MCF 10A (cell line): ENCODE measurements at regions not wholly inside any gene's neighbourhood (a gene's known extent, or its start where the extent isn't known, plus 50 kb on each side); places are given as distances from the start of the nearest gene placed in this dataset.

ENCODE experiments used
- BruUV-seq: library from RNA; stranded (reverse); fragments of 400-500 nt; replicated peaks from 2 replicates; lab custom pipeline; 2021; lab: Mats Ljungman, UMichigan
- CTCF ChIA-PET: fragments of 300-600 bp; sonication (Branson Sonifier 250); formaldehyde crosslinking; extraction: SDS; loops from one replicate; lab custom pipeline; 2021; ENCODE audit warnings: antibody characterized with exemption, inconsistent platforms; lab: Yijun Ruan, JAX
- POLR2A ChIA-PET: fragments of 300-600, 350-650 bp; sonication (Branson Sonifier 250); formaldehyde crosslinking; extraction: SDS; loops from one replicate; lab custom pipeline; 2020; ENCODE audit warnings: antibody characterized with exemption, inconsistent platforms; lab: Yijun Ruan, JAX
- DNase-seq: peaks from one replicate; pipeline ENCODE4 v3.0.0-alpha.2; 2018; ENCODE audit not compliant: unreplicated experiment
- H3K27ac Mint-ChIP-seq: one replicate; pipeline ENCODE4 v1.8.0; 2022; ENCODE audit warnings: mild to moderate bottlenecking, low read depth, mixed read lengths; ENCODE audit not compliant: unreplicated experiment
- H3K27me3 Mint-ChIP-seq: one replicate; pipeline ENCODE4 v1.8.0; 2022; ENCODE audit warnings: mixed read lengths; ENCODE audit not compliant: insufficient read depth, unreplicated experiment
- H3K36me3 Mint-ChIP-seq: one replicate; pipeline ENCODE4 v1.8.0; 2022; ENCODE audit warnings: mild to moderate bottlenecking, moderate library complexity, mixed read lengths; ENCODE audit not compliant: insufficient read depth, unreplicated experiment
- H3K4me1 Mint-ChIP-seq: one replicate; pipeline ENCODE4 v1.8.0; 2022; ENCODE audit warnings: mixed read lengths; ENCODE audit not compliant: insufficient read depth, unreplicated experiment
- H3K4me3 Mint-ChIP-seq: one replicate; pipeline ENCODE4 v1.8.0; 2022; ENCODE audit warnings: mild to moderate bottlenecking, moderate library complexity, mixed read lengths; ENCODE audit not compliant: unreplicated experiment
- H3K9me3 Mint-ChIP-seq: one replicate; pipeline ENCODE4 v1.8.0; 2022; ENCODE audit warnings: mixed read lengths; ENCODE audit not compliant: unreplicated experiment
- intact Hi-C: fragments of 100-400 bp; cut with micrococcal nuclease; formaldehyde crosslinking; loops from 2 replicates; pipeline ENCODE4 v1.14.1; 2022
- TF ChIP-seq, protein P1 (sequence below): fragments of 200-600 bp; IDR thresholded peaks from one replicate; pipeline ENCODE4 v1.8.0; 2022; ENCODE audit warnings: antibody characterized with exemption, mild to moderate bottlenecking; ENCODE audit not compliant: unreplicated experiment

DNA sequence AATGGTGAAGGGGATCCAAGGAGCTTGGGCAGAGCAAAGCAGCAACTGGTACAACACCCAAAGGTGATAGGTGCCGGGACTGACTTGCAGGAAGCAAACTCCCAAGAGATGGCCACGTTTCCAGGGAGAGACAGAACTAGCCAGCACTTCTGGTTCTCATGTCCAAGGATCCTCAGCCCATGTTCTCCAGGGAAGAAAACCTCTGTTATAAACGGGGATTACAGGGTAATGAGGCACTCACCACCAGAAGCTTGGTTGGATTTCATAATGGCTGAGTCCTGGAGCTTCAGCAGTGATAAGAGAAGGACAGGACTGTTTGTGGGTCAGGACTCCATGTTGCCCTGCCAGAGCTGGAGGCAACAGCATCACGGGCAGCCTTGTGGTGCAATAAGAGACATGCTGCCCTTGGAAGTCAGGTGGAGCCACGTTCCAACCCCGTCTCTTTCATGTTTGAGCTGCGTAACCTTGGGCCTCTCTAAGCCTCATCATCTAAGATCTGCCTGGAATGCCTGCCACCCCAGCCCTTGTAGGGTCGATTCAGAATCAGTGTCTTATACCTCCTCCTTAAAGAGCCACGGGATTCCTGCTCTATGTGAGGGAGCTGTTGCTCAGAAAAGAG is 181.0 kb downstream of the ABHD5 start:
- H3K4me3 Mint-ChIP-seq, result no peak overlapping the region
- H3K36me3 Mint-ChIP-seq, result no peaks in the 10 kb centered on the region
- intact Hi-C loops, result loop anchor here (5.0 to 10.0 kb wide), 3 partner anchors 104 to 886 kb away; no protein-coding TSS in a partner anchor
- TF ChIP-seq, protein P1, sequence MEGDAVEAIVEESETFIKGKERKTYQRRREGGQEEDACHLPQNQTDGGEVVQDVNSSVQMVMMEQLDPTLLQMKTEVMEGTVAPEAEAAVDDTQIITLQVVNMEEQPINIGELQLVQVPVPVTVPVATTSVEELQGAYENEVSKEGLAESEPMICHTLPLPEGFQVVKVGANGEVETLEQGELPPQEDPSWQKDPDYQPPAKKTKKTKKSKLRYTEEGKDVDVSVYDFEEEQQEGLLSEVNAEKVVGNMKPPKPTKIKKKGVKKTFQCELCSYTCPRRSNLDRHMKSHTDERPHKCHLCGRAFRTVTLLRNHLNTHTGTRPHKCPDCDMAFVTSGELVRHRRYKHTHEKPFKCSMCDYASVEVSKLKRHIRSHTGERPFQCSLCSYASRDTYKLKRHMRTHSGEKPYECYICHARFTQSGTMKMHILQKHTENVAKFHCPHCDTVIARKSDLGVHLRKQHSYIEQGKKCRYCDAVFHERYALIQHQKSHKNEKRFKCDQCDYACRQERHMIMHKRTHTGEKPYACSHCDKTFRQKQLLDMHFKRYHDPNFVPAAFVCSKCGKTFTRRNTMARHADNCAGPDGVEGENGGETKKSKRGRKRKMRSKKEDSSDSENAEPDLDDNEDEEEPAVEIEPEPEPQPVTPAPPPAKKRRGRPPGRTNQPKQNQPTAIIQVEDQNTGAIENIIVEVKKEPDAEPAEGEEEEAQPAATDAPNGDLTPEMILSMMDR, result no peak
- ChIA-PET CTCF (interaction anchor here (0.5 to 1.0 kb wide), 2 partner anchors 82 to 305 kb away, joined by 3 read pairs; no protein-coding TSS in a partner anchor), POLR2A (interaction anchor here (2.2 kb wide), 1 partner anchor 13 kb away, joined by 7 read pairs; no protein-coding TSS in a partner anchor)
- no TSS peak for BruUV-seq
- H3K9me3 Mint-ChIP-seq, result no peaks in the 10 kb centered on the region
- peak overlapping the region; percentile 40 for H3K27ac Mint-ChIP-seq
- peaks cover 66% of the 10 kb centered on the region for H3K4me1 Mint-ChIP-seq
- peak; percentile 37 for DNase-seq
- no peaks in the 10 kb centered on the region for H3K27me3 Mint-ChIP-seq

DNA sequence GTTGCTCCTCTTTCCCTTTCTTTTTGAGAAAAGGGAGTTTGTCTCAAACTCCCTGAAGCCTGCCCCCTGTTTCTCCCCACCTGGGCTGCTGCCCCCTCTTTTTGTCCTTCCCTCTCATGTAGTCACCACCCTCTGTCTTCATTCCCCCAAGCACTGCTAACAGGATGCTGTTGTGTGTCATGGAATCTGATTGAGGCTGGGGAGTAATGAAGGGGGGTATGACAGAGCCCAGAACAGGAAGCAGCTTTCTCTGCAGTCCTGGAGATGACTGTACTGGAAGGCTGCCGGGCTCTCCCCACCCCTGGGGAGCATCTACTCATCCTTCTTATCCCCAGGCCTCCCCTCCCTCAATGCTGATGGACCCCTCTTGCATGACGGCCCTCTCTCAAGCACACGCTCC is 181.6 kb downstream of the ABHD5 start:
- TF ChIP-seq, protein P1, result no peak
- intact Hi-C loops, result loop anchor here (5.0 to 10.0 kb wide), 3 partner anchors 105 to 885 kb away; no protein-coding TSS in a partner anchor
- Mint-ChIP-seq H3K9me3 (no peaks in the 10 kb centered on the region), H3K36me3 (no peaks in the 10 kb centered on the region), H3K27me3 (no peaks in the 10 kb centered on the region), H3K4me3 (no peak overlapping the region), H3K4me1 (peaks cover 66% of the 10 kb centered on the region), H3K27ac (peak overlapping the region; percentile 40)
- CTCF ChIA-PET, result interaction anchor here (1.0 kb wide), 1 partner anchor 81 kb away, joined by 3 read pairs; no protein-coding TSS in a partner anchor
- POLR2A ChIA-PET, result no interaction called here
- peak; percentile 81 for DNase-seq
- BruUV-seq, result no TSS peak

DNA sequence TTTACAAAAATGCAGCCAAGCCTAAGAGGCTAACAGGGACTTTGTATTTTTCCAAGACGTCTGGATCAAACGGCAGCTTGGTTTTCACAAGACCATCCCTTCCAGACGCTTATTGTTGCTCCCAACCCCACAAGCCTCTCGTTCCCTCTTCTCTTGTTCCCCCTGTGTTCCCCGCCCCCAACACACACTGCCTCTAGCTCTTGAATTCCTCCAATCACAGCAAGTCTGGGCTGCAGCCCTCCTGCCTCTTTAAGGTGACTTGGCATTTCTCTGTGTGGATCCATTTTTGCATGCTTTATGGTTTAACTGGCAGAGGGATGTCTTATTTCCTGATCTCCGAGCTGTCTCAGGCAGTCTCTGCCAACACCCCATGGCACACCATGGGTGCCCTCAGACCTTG is 182.2 kb downstream of the ABHD5 start:
- H3K9me3 Mint-ChIP-seq, result no peaks in the 10 kb centered on the region
- CTCF ChIA-PET, result interaction anchor here (1.0 to 1.3 kb wide), 2 partner anchors 17 to 81 kb away, joined by 3 read pairs; no protein-coding TSS in a partner anchor
- TF ChIP-seq, protein P1, result no peak
- intact Hi-C loops, result loop anchor here (5.0 to 10.0 kb wide), 3 partner anchors 106 to 884 kb away; no protein-coding TSS in a partner anchor
- peak overlapping the region; percentile 40 for H3K27ac Mint-ChIP-seq
- H3K4me1 Mint-ChIP-seq, result peaks cover 63% of the 10 kb centered on the region
- peak; percentile 83 for DNase-seq
- POLR2A ChIA-PET, result no interaction called here
- no peaks in the 10 kb centered on the region for H3K36me3 Mint-ChIP-seq
- H3K27me3 Mint-ChIP-seq, result no peaks in the 10 kb centered on the region
- no TSS peak for BruUV-seq
- no peak overlapping the region for H3K4me3 Mint-ChIP-seq

DNA sequence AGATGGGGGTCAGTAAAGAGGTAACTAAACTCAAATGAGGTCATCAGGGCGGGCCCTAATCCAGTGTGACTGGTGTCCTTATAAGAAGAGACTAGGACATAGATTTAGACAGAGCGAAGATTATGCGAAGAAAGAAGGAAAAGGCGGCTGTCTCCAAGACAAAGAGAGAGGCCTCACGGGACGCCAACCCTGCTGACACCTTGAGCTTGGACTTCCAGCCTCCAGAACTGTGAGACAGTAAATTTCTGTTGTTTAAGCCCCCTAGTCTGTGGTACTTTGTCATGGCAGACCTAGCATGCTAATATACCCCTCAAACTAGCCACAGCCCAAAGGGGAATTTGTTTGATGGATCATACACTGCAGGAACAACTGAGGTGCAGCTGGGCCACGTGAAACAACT is 183.0 kb downstream of the ABHD5 start:
- no TSS peak for BruUV-seq
- no peaks in the 10 kb centered on the region for H3K9me3 Mint-ChIP-seq
- no peaks in the 10 kb centered on the region for H3K27me3 Mint-ChIP-seq
- peak overlapping the region; percentile 22 for H3K27ac Mint-ChIP-seq
- DNase-seq, result no peak
- H3K4me1 Mint-ChIP-seq, result peaks cover 55% of the 10 kb centered on the region
- no peak overlapping the region for H3K4me3 Mint-ChIP-seq
- TF ChIP-seq, protein P1, result no peak
- intact Hi-C loops, result loop anchor here (5.0 to 10.0 kb wide), 3 partner anchors 106 to 884 kb away; no protein-coding TSS in a partner anchor
- ChIA-PET POLR2A (interaction anchor here (0.6 kb wide), 1 partner anchor 435 kb away, joined by 4 read pairs; no protein-coding TSS in a partner anchor), CTCF (interaction anchor here (1.3 kb wide), 1 partner anchor 18 kb away, joined by 3 read pairs; no protein-coding TSS in a partner anchor)
- no peaks in the 10 kb centered on the region for H3K36me3 Mint-ChIP-seq
